ENCODE measurements at regions not wholly inside any gene's neighbourhood (a gene's known extent, or its start where the extent isn't known, plus 50 kb on each side); places are given as distances from the start of the nearest gene placed in this dataset.

- no peak overlapping the region for H3K4me3 ChIP-seq (ENCODE audit: low read depth, low read length)
- no peak for FAIRE-seq
- no peak for DNase-seq (ENCODE audit: low read depth)
- H3K27me3 ChIP-seq (ENCODE audit: control insufficient read depth, insufficient read depth, low read length) = no peaks in the 10 kb centered on the region
- no peaks in the 10 kb centered on the region for H3K36me3 ChIP-seq (ENCODE audit: control insufficient read depth, insufficient read depth, low read length)
- TF ChIP-seq CTCF (IDR thresholded peaks at IDR 0.05; ENCODE audit: insufficient read depth, low read length, severe bottlenecking) = no peak
Observed at GRCh38 chr2:46829231-46829995, 86.2 kb downstream of the MCFD2 start.

- Histone ChIP-seq H3K4me3 (ENCODE audit: low read depth, low read length) (no peak overlapping the region), H3K36me3 (ENCODE audit: control insufficient read depth, insufficient read depth, low read length) (no peaks in the 10 kb centered on the region), H3K27me3 (ENCODE audit: control insufficient read depth, insufficient read depth, low read length) (no peaks in the 10 kb centered on the region)
- DNase-seq (ENCODE audit: low read depth) = no peak
- TF ChIP-seq CTCF (IDR thresholded peaks at IDR 0.05; ENCODE audit: insufficient read depth, low read length, severe bottlenecking) = no peak
- FAIRE-seq = no peak
Observed at GRCh38 chr2:46828491-46829230, 86.9 kb downstream of the MCFD2 start.

GRCh38 chr2:46828135-46828438, 87.5 kb downstream of the MCFD2 start:
- H3K36me3 ChIP-seq (ENCODE audit: control insufficient read depth, insufficient read depth, low read length) = no peaks in the 10 kb centered on the region
- no peaks in the 10 kb centered on the region for H3K27me3 ChIP-seq (ENCODE audit: control insufficient read depth, insufficient read depth, low read length)
- DNase-seq (ENCODE audit: low read depth) (no peak), FAIRE-seq (no peak)
- no peak for TF ChIP-seq CTCF (IDR thresholded peaks at IDR 0.05; ENCODE audit: insufficient read depth, low read length, severe bottlenecking)
- H3K4me3 ChIP-seq (ENCODE audit: low read depth, low read length) = no peak overlapping the region

GRCh38 chr2:46827274-46828134, 88.1 kb downstream of the MCFD2 start:
- DNase-seq (ENCODE audit: low read depth) (no peak), FAIRE-seq (peak; percentile 47)
- TF ChIP-seq CTCF (IDR thresholded peaks at IDR 0.05; ENCODE audit: insufficient read depth, low read length, severe bottlenecking) = no peak
- no peaks in the 10 kb centered on the region for H3K27me3 ChIP-seq (ENCODE audit: control insufficient read depth, insufficient read depth, low read length)
- no peaks in the 10 kb centered on the region for H3K36me3 ChIP-seq (ENCODE audit: control insufficient read depth, insufficient read depth, low read length)
- H3K4me3 ChIP-seq (ENCODE audit: low read depth, low read length) = no peak overlapping the region

GRCh38 chr2:46826569-46827245, 88.9 kb downstream of the MCFD2 start:
- no peaks in the 10 kb centered on the region for H3K36me3 ChIP-seq (ENCODE audit: control insufficient read depth, insufficient read depth, low read length)
- no peak overlapping the region for H3K4me3 ChIP-seq (ENCODE audit: low read depth, low read length)
- no peaks in the 10 kb centered on the region for H3K27me3 ChIP-seq (ENCODE audit: control insufficient read depth, insufficient read depth, low read length)
- DNase-seq (ENCODE audit: low read depth) (no peak), FAIRE-seq (no peak)
- TF ChIP-seq CTCF (IDR thresholded peaks at IDR 0.05; ENCODE audit: insufficient read depth, low read length, severe bottlenecking) = no peak

Data from bronchial epithelial cell (primary cell).